ENCODE measurements at regions not wholly inside any gene's neighbourhood (a gene's known extent, or its start where the extent isn't known, plus 50 kb on each side); places are given as distances from the start of the nearest gene placed in this dataset.

DNA sequence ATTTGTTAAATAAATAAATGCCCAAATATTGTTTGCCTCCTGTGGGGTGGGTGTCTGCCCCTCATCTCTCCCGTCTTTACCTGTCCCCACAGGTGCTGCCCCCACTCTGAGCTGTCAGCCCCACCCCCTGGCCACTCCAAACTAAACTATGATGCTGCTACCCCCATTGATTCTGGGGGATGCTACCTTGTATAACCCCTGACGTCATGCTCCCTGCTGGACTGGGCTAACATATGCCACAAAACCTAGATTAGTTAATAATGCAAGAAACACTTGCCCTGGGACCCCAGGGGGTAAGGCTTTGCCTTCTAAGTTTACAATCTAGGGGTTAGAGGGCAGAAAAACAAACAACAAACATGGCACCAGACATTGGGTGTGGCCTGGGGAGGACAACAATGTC, 58.6 kb downstream of the MSX1 start:
- ChIA-PET POLR2A (ENCODE audit: low non-redundant PET) (interaction anchor here (0.6 kb wide), 1 partner anchor 65 kb away, joined by 16 read pairs; no protein-coding TSS in a partner anchor), CTCF (no interaction called here)
- no peak for DNase-seq (ENCODE audit: low spot score)
- no peaks in the 10 kb centered on the region for H3K27me3 ChIP-seq (replicated peaks; ENCODE audit: insufficient read depth, low read depth, low read length, poor library complexity)
- no peaks in the 10 kb centered on the region for H3K36me3 ChIP-seq (ENCODE audit: insufficient read depth, low read length, poor library complexity, severe bottlenecking)
- TF ChIP-seq EZH2 (IDR thresholded peaks at IDR 0.05; ENCODE audit: borderline replicate concordance, low read depth, low read length, poor library complexity, severe bottlenecking): no peak
- intact Hi-C loops (cut with micrococcal nuclease; ENCODE audit: unreplicated experiment): no loop called here
- H3K9me3 ChIP-seq (ENCODE audit: low read depth, low read length, poor library complexity, severe bottlenecking): no peaks in the 10 kb centered on the region
- BruUV-seq (replicated peaks): no TSS peak
- no peaks in the 10 kb centered on the region for H3K4me1 ChIP-seq (ENCODE audit: insufficient read depth, low read length, poor library complexity, severe bottlenecking)
- no peak overlapping the region for H3K27ac ChIP-seq (ENCODE audit: low read depth, low read length, poor library complexity, severe bottlenecking)
- H3K4me3 ChIP-seq (ENCODE audit: low read depth, low read length, poor library complexity, severe bottlenecking): no peak overlapping the region

DNA sequence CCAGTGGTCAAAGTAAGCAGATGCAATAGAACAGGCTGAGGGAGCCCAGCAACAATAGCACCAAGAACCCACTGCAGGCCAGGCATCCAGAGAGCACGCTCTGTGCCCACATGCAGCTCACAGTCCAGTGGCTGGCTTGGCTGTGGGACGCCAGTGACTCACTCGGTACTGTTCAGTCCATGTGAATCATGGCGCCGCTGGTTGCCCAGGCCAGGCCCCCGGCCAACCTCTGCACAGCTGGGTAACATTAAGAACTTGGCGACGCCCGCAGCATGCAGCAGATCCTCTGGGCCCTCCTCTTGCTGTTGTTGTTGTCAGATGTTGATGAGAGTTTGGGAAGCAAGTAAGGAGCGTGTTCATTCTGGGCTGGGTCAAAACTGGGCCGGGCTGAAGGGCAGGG, 60.5 kb downstream of the MSX1 start:
- intact Hi-C loops (cut with micrococcal nuclease; ENCODE audit: unreplicated experiment): no loop called here
- no peak overlapping the region for H3K4me3 ChIP-seq (ENCODE audit: low read depth, low read length, poor library complexity, severe bottlenecking)
- CTCF ChIA-PET: no interaction called here
- TF ChIP-seq, protein P1, sequence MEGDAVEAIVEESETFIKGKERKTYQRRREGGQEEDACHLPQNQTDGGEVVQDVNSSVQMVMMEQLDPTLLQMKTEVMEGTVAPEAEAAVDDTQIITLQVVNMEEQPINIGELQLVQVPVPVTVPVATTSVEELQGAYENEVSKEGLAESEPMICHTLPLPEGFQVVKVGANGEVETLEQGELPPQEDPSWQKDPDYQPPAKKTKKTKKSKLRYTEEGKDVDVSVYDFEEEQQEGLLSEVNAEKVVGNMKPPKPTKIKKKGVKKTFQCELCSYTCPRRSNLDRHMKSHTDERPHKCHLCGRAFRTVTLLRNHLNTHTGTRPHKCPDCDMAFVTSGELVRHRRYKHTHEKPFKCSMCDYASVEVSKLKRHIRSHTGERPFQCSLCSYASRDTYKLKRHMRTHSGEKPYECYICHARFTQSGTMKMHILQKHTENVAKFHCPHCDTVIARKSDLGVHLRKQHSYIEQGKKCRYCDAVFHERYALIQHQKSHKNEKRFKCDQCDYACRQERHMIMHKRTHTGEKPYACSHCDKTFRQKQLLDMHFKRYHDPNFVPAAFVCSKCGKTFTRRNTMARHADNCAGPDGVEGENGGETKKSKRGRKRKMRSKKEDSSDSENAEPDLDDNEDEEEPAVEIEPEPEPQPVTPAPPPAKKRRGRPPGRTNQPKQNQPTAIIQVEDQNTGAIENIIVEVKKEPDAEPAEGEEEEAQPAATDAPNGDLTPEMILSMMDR (conservative IDR thresholded peaks at IDR 0.05; ENCODE audit: low read depth, low read length): no peak
- no peak for TF ChIP-seq EZH2 (IDR thresholded peaks at IDR 0.05; ENCODE audit: borderline replicate concordance, low read depth, low read length, poor library complexity, severe bottlenecking)
- DNase-seq (ENCODE audit: low spot score): no peak
- POLR2A ChIA-PET (ENCODE audit: low non-redundant PET): no interaction called here
- H3K4me1 ChIP-seq (ENCODE audit: insufficient read depth, low read length, poor library complexity, severe bottlenecking): no peaks in the 10 kb centered on the region
- H3K36me3 ChIP-seq (ENCODE audit: insufficient read depth, low read length, poor library complexity, severe bottlenecking): no peaks in the 10 kb centered on the region
- no peak overlapping the region for H3K27ac ChIP-seq (ENCODE audit: low read depth, low read length, poor library complexity, severe bottlenecking)
- no TSS peak for BruUV-seq (replicated peaks)
- no peaks in the 10 kb centered on the region for H3K9me3 ChIP-seq (ENCODE audit: low read depth, low read length, poor library complexity, severe bottlenecking)
- no peaks in the 10 kb centered on the region for H3K27me3 ChIP-seq (replicated peaks; ENCODE audit: insufficient read depth, low read depth, low read length, poor library complexity)

DNA sequence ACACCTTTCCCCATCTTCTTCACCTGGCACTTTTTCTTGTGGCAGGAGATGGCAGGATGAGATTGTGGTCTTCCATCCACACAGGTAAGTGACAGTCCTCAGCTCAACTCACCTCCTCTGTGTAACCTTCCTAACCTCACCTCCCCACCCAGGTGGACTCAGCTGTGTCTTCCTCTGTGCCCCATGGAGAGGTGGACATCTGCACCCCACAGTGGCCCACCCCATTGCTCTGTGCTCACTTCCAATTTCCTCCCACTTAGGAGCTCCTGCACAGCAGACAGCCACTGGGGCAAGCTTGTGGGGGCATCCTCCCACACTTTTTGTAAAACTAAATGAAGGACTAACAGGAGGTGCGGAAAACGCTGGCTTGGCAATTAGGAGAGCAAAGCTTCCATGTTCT, 61.6 kb downstream of the MSX1 start:
- CTCF ChIA-PET: no interaction called here
- H3K36me3 ChIP-seq (ENCODE audit: insufficient read depth, low read length, poor library complexity, severe bottlenecking): no peaks in the 10 kb centered on the region
- DNase-seq (ENCODE audit: low spot score): no peak
- intact Hi-C loops (cut with micrococcal nuclease; ENCODE audit: unreplicated experiment): no loop called here
- no peak for TF ChIP-seq EZH2 (IDR thresholded peaks at IDR 0.05; ENCODE audit: borderline replicate concordance, low read depth, low read length, poor library complexity, severe bottlenecking)
- TF ChIP-seq, protein P1 (conservative IDR thresholded peaks at IDR 0.05; ENCODE audit: low read depth, low read length): no peak
- POLR2A ChIA-PET (ENCODE audit: low non-redundant PET): no interaction called here
- H3K27ac ChIP-seq (ENCODE audit: low read depth, low read length, poor library complexity, severe bottlenecking): no peak overlapping the region
- H3K4me1 ChIP-seq (ENCODE audit: insufficient read depth, low read length, poor library complexity, severe bottlenecking): no peaks in the 10 kb centered on the region
- H3K27me3 ChIP-seq (replicated peaks; ENCODE audit: insufficient read depth, low read depth, low read length, poor library complexity): no peaks in the 10 kb centered on the region
- BruUV-seq (replicated peaks): no TSS peak
- H3K9me3 ChIP-seq (ENCODE audit: low read depth, low read length, poor library complexity, severe bottlenecking): no peaks in the 10 kb centered on the region
- no peak overlapping the region for H3K4me3 ChIP-seq (ENCODE audit: low read depth, low read length, poor library complexity, severe bottlenecking)

DNA sequence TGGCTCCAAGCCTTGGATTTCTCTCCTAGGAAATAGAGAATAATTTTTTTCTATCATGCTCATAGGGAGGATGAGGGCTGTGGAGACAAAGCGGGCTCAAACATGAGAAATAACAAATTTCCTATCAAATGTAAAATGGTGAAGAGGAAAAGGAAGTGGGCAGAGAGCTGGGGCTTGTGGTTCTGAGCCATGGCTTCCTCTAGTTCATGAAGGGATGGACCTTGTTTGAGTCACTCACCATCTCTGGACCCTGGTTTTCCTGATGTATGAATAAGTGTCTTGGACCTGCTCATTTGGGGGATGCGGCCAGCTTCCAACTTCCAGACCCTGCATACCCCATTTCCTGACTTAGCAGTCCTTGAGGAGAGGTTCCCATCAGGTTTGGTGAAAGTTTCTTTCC, 63.0 kb downstream of the MSX1 start:
- POLR2A ChIA-PET (ENCODE audit: low non-redundant PET): no interaction called here
- H3K9me3 ChIP-seq (ENCODE audit: low read depth, low read length, poor library complexity, severe bottlenecking): no peaks in the 10 kb centered on the region
- no peaks in the 10 kb centered on the region for H3K36me3 ChIP-seq (ENCODE audit: insufficient read depth, low read length, poor library complexity, severe bottlenecking)
- H3K27ac ChIP-seq (ENCODE audit: low read depth, low read length, poor library complexity, severe bottlenecking): no peak overlapping the region
- H3K4me3 ChIP-seq (ENCODE audit: low read depth, low read length, poor library complexity, severe bottlenecking): no peak overlapping the region
- DNase-seq (ENCODE audit: low spot score): no peak
- CTCF ChIA-PET: no interaction called here
- H3K4me1 ChIP-seq (ENCODE audit: insufficient read depth, low read length, poor library complexity, severe bottlenecking): no peaks in the 10 kb centered on the region
- intact Hi-C loops (cut with micrococcal nuclease; ENCODE audit: unreplicated experiment): no loop called here
- BruUV-seq (replicated peaks): no TSS peak
- H3K27me3 ChIP-seq (replicated peaks; ENCODE audit: insufficient read depth, low read depth, low read length, poor library complexity): no peaks in the 10 kb centered on the region
- no peak for TF ChIP-seq EZH2 (IDR thresholded peaks at IDR 0.05; ENCODE audit: borderline replicate concordance, low read depth, low read length, poor library complexity, severe bottlenecking)
- TF ChIP-seq, protein P1 (conservative IDR thresholded peaks at IDR 0.05; ENCODE audit: low read depth, low read length): no peak
